ENCODE measurements at regions not wholly inside any gene's neighbourhood (a gene's known extent, or its start where the extent isn't known, plus 50 kb on each side); places are given as distances from the start of the nearest gene placed in this dataset.

- no peak for TF ChIP-seq CTCF (conservative IDR thresholded peaks at IDR 0.05; ENCODE audit: low read depth, low read length)
- H3K4me3 ChIP-seq (ENCODE audit: low read depth, low read length): no peak overlapping the region
- no peak for DNase-seq (ENCODE audit: low read depth)
These were observed 265.3 kb upstream of the MMS22L start for GRCh38 chr6:97548354-97548753.

DNA sequence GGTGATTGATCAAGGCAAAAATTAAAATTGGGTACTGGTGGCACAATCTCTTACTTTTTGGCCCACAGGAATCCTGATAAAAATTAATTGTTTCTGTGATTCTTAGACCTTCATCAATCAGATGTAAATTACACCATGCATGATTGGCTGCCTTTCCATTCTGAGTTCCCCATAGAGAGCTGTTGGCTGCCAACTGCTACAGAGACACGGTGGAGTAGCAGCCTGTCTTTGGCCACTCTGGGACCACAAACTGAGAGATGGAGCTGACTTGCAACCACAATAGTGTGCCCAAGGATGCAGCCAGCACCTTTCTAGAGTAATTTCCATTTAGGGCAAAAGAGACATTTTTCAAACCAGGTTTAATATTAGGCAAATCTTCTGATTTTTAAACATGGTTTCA, 274.3 kb upstream of the MMS22L start:
- DNase-seq (ENCODE audit: low read depth): no peak
- H3K4me3 ChIP-seq (ENCODE audit: low read depth, low read length): no peak overlapping the region
- TF ChIP-seq CTCF (conservative IDR thresholded peaks at IDR 0.05; ENCODE audit: low read depth, low read length): no peak

DNA sequence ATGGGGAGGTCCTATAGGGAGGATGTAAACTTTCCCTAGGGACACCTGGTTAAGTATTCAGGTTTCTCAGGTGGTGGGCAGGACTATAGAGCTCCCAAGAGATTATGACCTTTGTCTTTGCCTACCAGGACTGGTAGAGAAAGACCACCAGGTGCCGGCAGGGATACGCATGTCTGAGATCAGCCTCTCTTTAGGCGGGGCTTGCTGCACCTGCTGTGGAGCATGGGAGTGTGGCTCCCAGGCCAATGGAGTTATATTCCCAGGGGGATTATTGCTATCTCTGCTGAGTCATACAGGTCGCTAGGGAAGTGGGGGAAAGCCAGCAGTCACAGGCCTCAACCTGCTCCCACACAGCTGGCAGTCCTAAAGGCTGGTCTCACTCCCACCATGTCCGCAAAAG, 280.5 kb upstream of the MMS22L start:
- H3K4me3 ChIP-seq (ENCODE audit: low read depth, low read length): no peak overlapping the region
- no peak for TF ChIP-seq CTCF (conservative IDR thresholded peaks at IDR 0.05; ENCODE audit: low read depth, low read length)
- no peak for DNase-seq (ENCODE audit: low read depth)

DNA sequence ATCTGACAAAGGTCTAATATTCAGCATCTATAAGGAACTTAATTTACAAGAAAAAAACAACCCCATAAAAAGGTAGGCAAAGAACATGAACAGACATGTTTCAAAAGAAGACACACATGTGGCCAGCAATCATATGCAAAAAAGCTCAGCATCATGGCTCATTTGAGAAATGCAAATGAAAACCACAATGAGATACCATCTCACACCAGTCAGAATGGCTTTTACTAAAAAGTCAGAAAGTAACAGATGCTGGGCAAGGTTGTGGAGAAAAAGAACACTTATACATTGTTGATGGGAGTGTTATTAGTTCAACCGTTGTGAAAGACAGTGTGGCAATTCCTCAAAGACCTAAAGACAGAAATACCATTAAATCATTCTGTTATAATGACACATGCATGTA, 289.9 kb upstream of the MMS22L start:
- TF ChIP-seq CTCF (conservative IDR thresholded peaks at IDR 0.05; ENCODE audit: low read depth, low read length): no peak
- no peak for DNase-seq (ENCODE audit: low read depth)
- no peak overlapping the region for H3K4me3 ChIP-seq (ENCODE audit: low read depth, low read length)

GRCh38 chr6:97586344-97586743, 303.3 kb upstream of the MMS22L start:
- DNase-seq (ENCODE audit: low read depth): peak; percentile 69
- peak; percentile 64 for TF ChIP-seq CTCF (conservative IDR thresholded peaks at IDR 0.05; ENCODE audit: low read depth, low read length)
- H3K4me3 ChIP-seq (ENCODE audit: low read depth, low read length): no peak overlapping the region

DNA sequence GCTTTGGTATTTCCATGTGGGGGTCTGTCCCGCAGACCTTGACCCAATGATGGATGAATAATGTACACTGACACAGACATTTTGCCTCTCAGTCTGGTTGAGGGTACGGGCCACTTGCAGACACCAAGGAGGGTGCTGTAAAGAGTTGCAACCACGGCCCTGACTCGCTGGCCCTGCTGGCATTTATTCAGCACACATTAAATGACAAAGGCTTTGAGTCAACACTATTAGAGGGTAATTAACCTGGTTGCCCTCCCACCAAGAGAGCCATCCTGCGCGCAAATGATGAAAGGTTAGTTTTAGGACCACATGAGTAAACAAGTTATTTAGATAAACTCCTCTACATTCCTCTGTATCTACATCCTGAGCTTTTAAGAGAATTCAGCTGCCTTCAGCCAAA, 308.9 kb upstream of the MMS22L start:
- DNase-seq (ENCODE audit: low read depth): no peak
- no peak overlapping the region for H3K4me3 ChIP-seq (ENCODE audit: low read depth, low read length)
- no peak for TF ChIP-seq CTCF (conservative IDR thresholded peaks at IDR 0.05; ENCODE audit: low read depth, low read length)

- TF ChIP-seq CTCF (conservative IDR thresholded peaks at IDR 0.05; ENCODE audit: low read depth, low read length): no peak
- H3K4me3 ChIP-seq (ENCODE audit: low read depth, low read length): no peak overlapping the region
- peak; percentile 76 for DNase-seq (ENCODE audit: low read depth)
These were observed 311.8 kb upstream of the MMS22L start for GRCh38 chr6:97594844-97595243.

Measured in choroid plexus epithelial cell (primary cell).